HL-60 (cell line): ENCODE measurements at regions not wholly inside any gene's neighbourhood (a gene's known extent, or its start where the extent isn't known, plus 50 kb on each side); places are given as distances from the start of the nearest gene placed in this dataset.

Experiments used
- DNase-seq, 2 experiments: peaks; one replicate each; pipeline ENCODE4 v3.0.0-alpha.2; 2010 to 2020; ENCODE audit warnings: low read depth in 1 of 2, low spot score in 1 of 2
- H3K27ac ChIP-seq: fragments of 250-450 bp; sonication (Bioruptor Pico); replicated peaks from 2 replicates; pipeline ENCODE4 v1.5.1; 2020; ENCODE audit warnings: mild to moderate bottlenecking, moderate library complexity
- H3K27me3 ChIP-seq: fragments of 250-450 bp; sonication (Bioruptor Pico); 2 replicates; pipeline ENCODE4 v1.5.1; 2021; ENCODE audit warnings: mild to moderate bottlenecking, moderate library complexity; ENCODE audit not compliant: insufficient read depth, poor library complexity, severe bottlenecking
- H3K4me3 ChIP-seq: replicated peaks from 2 replicates; pipeline ENCODE4 v1.5.1; 2011; ENCODE audit warnings: mild to moderate bottlenecking, control low read depth, low read length; ENCODE audit not compliant: insufficient read depth
- GABPA ChIP-seq: IDR thresholded peaks from 2 replicates; pipeline ENCODE4 v1.6.1; 2012; ENCODE audit warnings: low read depth
- POLR2AphosphoS5 ChIP-seq: IDR thresholded peaks from 2 replicates; pipeline ENCODE4 v1.6.1; 2012; ENCODE audit warnings: low read depth
- SPI1 ChIP-seq: IDR thresholded peaks from 2 replicates; pipeline ENCODE4 v1.6.1; 2012; ENCODE audit warnings: low read depth, mild to moderate bottlenecking, borderline replicate concordance
- TF ChIP-seq, protein P1 (sequence below): IDR thresholded peaks from one replicate; pipeline ENCODE4 v1.5.1; 2011; ENCODE audit warnings: low read length, control low read depth, inconsistent platforms; ENCODE audit not compliant: insufficient read depth
- TF ChIP-seq, protein P2 (sequence below): IDR thresholded peaks from 2 replicates; pipeline ENCODE4 v1.6.1; 2012; ENCODE audit warnings: low read depth; ENCODE audit not compliant: insufficient replicate concordance

DNA sequence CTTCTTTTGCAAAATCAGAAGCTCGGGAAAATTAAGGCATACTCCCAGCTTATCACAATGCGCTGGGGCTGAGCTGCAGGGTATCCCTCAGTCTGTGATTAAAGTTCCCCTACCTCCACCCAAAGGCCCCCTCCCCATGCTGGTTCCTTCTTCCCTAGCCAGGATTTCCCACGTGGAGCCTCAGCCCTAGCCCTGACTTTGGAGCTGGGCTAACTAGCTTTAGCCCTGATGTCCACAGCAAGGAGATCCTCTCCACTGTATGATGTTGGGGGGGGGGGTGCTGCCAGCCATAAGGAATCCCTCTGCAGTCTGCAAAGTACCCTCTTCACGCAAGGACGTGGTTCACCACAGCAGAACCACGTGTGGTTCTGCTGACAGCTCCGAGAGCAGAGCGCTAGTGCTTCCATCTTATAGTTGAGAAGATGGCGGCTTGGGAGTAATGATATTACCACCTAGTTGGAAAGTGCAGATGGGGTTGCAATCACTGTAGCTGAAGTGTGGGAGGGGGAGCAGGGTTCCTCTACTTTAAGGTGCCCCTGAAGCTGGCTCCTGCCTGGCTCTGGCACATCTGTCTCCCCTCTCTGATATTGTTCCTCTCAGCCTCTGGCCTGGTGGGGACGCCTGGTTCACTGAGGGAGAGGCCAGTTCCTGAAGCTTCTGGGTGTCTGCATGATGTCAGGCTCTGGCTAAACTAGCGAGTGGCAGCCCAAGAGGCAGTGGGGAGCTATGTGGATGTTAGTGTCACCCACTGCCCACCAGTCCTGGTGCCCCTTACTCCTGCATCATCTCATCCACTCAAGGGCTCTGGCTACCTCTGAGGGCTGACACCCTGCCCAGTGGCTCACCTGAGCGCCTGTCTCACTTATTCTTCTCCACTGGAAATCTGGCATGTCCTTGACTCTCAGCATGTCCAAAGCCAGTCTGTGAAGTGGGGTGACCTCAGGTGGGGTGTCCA, 270.7 kb downstream of the RPS24 start:
- no peak overlapping the region for H3K4me3 ChIP-seq
- H3K27ac ChIP-seq: no peak overlapping the region
- DNase-seq: no peak
- TF ChIP-seq SPI1 (no peak), GABPA (no peak)
- TF ChIP-seq, protein P1, sequence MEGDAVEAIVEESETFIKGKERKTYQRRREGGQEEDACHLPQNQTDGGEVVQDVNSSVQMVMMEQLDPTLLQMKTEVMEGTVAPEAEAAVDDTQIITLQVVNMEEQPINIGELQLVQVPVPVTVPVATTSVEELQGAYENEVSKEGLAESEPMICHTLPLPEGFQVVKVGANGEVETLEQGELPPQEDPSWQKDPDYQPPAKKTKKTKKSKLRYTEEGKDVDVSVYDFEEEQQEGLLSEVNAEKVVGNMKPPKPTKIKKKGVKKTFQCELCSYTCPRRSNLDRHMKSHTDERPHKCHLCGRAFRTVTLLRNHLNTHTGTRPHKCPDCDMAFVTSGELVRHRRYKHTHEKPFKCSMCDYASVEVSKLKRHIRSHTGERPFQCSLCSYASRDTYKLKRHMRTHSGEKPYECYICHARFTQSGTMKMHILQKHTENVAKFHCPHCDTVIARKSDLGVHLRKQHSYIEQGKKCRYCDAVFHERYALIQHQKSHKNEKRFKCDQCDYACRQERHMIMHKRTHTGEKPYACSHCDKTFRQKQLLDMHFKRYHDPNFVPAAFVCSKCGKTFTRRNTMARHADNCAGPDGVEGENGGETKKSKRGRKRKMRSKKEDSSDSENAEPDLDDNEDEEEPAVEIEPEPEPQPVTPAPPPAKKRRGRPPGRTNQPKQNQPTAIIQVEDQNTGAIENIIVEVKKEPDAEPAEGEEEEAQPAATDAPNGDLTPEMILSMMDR: no peak
- H3K27me3 ChIP-seq: no peaks in the 10 kb centered on the region

DNA sequence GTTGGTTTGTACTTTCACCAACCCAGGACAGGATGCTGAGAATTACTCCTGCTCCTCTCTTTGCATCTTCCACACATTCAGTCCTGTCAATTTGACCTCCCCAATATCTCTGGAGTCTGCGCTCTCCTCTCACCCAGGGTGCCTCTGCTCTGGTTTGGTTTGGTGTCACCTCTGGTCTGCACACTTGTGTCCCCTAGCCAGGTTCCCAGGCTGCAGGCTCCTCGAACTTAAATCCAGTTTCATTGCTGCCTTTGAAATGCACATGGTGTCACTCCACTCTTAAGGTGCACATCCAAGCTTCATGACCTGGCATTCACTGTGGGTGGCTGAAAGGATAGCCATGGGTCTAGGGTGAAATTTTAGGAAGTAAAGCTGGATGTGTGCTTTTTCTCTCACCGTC, 271.6 kb downstream of the RPS24 start:
- no peaks in the 10 kb centered on the region for H3K27me3 ChIP-seq
- no peak overlapping the region for H3K27ac ChIP-seq
- DNase-seq: no peak
- TF ChIP-seq SPI1 (no peak), POLR2AphosphoS5 (no peak), GABPA (no peak)
- TF ChIP-seq, protein P2, sequence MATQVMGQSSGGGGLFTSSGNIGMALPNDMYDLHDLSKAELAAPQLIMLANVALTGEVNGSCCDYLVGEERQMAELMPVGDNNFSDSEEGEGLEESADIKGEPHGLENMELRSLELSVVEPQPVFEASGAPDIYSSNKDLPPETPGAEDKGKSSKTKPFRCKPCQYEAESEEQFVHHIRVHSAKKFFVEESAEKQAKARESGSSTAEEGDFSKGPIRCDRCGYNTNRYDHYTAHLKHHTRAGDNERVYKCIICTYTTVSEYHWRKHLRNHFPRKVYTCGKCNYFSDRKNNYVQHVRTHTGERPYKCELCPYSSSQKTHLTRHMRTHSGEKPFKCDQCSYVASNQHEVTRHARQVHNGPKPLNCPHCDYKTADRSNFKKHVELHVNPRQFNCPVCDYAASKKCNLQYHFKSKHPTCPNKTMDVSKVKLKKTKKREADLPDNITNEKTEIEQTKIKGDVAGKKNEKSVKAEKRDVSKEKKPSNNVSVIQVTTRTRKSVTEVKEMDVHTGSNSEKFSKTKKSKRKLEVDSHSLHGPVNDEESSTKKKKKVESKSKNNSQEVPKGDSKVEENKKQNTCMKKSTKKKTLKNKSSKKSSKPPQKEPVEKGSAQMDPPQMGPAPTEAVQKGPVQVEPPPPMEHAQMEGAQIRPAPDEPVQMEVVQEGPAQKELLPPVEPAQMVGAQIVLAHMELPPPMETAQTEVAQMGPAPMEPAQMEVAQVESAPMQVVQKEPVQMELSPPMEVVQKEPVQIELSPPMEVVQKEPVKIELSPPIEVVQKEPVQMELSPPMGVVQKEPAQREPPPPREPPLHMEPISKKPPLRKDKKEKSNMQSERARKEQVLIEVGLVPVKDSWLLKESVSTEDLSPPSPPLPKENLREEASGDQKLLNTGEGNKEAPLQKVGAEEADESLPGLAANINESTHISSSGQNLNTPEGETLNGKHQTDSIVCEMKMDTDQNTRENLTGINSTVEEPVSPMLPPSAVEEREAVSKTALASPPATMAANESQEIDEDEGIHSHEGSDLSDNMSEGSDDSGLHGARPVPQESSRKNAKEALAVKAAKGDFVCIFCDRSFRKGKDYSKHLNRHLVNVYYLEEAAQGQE: no peak
- TF ChIP-seq, protein P1: no peak
- H3K4me3 ChIP-seq: no peak overlapping the region

DNA sequence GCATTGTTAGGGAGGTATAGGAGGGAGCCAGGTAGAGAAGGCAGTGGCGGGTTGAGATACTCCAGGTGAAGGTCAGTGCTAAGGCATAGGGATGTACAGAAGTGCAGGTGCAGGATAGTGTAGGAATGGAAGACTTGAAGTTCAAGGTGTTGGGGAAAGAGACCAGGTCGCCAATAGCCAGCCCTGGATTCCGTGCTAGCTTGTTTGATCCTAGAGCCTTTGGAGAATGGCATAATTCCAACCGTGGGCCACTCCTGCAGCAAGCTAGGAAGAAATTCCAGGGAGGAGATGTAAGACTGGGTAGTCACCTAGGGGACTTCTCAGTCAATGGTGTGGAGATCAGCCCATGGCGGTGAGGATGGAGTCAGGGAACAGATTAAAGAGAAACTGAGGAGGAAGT, 272.7 kb downstream of the RPS24 start:
- no peaks in the 10 kb centered on the region for H3K27me3 ChIP-seq
- DNase-seq: no peak
- no peak overlapping the region for H3K27ac ChIP-seq
- TF ChIP-seq SPI1: no peak
- TF ChIP-seq, protein P1: no peak
- TF ChIP-seq, protein P2: no peak
- TF ChIP-seq POLR2AphosphoS5: no peak
- TF ChIP-seq GABPA: no peak
- H3K4me3 ChIP-seq: no peak overlapping the region
